NCI-H2227 (cell line): ENCODE measurements at regions not wholly inside any gene's neighbourhood (a gene's known extent, or its start where the extent isn't known, plus 50 kb on each side); places are given as distances from the start of the nearest gene placed in this dataset.

Experiments
- DNase-seq: peaks from one replicate; lab custom pipeline; 2025; ENCODE audit not compliant: unreplicated experiment; lab: John Stamatoyannopoulos, UW

- no peak for DNase-seq
Observed at GRCh38 chr20:22003680-22004079, 298.2 kb downstream of the PAX1 start.

GRCh38 chr20:22001886-22002285 lies 296.4 kb downstream of the PAX1 start:
- no peak for DNase-seq

DNA sequence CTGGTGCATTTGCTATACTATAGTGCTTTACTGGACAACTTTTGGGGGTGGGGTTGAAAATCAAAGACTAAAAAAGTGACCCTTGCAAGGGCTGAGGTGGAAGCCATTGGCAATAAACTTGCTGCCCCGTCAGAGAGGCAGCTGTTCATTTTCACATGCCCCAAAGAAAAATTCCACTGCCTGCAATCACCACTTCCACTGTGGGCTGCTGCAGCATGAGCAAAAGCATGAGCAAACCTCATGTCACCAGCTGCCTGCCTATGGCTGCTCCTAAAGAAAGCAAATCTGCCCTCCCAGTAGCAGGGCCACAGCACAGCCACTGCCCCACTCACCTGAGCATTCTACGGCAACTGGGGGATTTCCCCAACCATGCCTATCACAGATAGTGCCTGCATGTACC lies 290.0 kb downstream of the PAX1 start:
- no peak for DNase-seq

- no peak for DNase-seq
Observed at GRCh38 chr20:21994203-21994602, 288.7 kb downstream of the PAX1 start.

DNA sequence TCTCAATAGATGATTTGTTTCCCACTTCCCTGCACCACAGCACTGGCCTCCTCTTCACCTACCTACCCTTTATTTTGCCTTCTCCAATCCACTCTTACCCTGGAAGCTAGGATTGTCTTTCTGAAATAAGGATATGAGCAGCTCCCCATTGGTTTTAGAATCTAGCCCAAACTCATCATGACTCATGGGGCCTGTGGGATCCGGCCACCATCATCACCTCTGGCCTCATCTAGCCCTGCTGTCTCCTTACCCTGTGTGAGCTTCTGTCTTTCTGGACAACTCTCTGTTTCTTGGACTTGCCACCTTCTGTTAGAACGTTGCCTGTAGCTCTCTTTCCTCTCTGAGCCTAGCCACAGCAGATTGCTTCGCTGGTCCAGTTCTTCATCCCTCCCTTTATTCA lies 277.1 kb downstream of the PAX1 start:
- DNase-seq = no peak

DNA sequence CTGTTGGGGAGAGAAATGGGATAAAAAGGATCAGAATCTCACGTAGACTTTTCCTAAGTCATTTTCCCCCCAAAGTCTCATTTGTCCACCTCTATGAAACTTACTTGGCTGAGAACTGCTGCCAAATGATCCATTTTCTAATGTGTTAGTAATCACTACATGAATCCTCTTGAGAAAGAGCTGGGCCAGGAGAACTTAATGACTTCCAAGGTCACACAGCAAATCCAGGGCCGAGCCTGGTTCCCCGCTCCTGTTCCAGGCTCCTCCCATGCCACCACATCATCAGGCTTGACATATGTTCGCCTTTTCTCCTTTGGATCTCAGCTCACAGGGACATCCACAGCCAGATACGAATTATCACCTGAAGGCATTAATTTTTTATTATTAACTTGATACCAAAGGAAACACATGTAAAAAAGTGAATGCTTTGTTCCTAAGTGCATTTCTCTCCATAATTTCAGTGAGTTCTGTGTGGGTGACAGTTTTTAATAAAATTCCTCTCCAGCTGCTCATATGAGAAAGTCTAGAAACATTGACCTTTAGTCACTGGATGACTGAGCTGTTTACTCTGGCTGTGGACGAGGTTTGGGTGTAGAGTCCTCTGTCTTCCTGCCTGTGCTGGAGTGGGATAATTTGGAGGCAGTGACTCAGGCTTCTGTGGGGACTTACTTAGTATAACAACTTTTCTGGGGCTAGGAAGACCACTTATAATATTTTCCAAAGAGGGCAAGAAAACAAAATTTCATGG lies 276.3 kb downstream of the PAX1 start:
- no peak for DNase-seq

GRCh38 chr20:21981179-21981578 lies 275.7 kb downstream of the PAX1 start:
- DNase-seq = no peak

GRCh38 chr20:21971436-21971835 lies 266.0 kb downstream of the PAX1 start:
- no peak for DNase-seq

GRCh38 chr20:21968486-21968885 lies 263.0 kb downstream of the PAX1 start:
- no peak for DNase-seq

GRCh38 chr20:21967481-21967880 lies 262.0 kb downstream of the PAX1 start:
- no peak for DNase-seq

- no peak for DNase-seq
Observed at GRCh38 chr20:21956591-21956990, 251.1 kb downstream of the PAX1 start.

DNA sequence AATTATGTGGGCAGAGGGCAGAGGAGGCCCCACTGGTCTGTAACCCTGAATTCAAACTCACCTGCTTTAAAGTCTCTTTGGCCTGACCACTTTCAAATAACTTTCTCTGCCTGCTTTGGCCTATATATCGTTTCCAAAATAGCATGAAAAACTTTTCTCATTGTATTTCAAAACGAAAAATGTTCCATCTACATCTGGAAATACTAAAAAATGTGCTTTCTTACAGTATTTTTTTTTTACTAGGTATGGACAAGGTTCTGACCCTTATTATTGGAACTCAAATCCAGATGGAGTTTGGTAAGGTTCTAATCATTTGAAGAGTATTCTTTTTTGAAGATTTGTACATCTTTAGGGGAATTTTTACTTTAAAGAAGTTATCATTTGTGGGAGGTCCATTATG lies 241.9 kb downstream of the PAX1 start:
- DNase-seq = no peak

DNA sequence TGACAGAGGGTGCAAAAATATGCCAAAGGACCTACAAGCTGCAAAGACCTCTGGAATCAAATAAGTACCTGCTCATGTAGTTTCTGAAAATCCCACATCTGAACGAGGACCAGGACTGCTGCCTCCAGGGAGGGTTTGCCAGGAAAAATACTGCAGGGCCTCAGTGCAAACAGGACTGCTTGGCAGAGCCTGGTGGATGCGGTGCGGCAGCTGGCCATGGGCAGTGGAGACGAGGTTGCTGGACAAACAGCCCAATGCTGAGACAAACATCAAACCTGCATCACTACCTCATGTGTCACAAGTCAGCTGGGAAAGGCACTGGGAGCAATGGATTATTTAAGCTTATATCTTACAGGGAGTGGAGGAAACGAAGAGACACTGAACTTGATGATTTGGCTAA lies 238.8 kb downstream of the PAX1 start:
- no peak for DNase-seq

DNA sequence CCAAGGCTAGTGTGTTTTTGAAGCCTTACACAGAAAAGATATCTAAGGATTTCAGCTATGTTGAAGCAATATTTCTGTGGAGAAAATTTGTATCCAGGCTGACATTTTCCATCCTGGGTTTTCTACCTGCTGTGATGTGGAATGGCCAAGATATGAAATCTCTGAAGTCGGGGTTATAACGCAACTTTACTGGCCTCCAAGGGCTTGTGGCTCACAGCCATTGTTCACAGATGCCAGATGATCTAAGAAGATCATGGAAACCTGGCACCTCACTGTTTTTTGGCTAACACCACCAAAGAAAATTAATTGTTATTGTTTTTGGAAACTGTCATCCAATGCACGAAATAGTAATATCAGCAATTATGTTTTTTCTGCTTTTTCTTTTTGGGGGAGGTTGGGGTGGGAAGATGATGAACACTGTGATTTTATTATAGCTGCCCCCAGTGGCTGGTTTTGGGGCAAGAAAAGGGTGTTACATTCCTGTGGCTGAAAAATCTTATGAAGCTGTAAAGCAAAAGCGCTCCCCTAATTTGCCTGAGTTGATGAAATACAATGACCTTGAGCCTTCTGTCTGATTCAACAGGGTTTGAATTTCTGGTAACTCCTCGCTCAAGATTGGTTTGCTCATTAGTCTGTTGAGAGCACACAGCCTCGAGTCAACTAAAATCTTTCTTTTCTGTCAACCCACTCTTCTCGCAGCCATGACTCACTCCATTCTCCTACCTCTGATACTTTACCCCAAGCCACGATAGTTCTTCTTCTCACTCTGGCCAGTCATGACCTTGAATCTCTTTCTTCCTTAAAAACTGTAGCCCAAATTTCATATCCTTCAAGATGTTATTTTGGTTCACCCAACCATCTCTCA lies 236.7 kb downstream of the PAX1 start:
- DNase-seq = no peak

GRCh38 chr20:21936720-21937380 lies 231.4 kb downstream of the PAX1 start:
- DNase-seq = no peak

GRCh38 chr20:21936261-21936660 lies 230.8 kb downstream of the PAX1 start:
- DNase-seq = no peak

DNA sequence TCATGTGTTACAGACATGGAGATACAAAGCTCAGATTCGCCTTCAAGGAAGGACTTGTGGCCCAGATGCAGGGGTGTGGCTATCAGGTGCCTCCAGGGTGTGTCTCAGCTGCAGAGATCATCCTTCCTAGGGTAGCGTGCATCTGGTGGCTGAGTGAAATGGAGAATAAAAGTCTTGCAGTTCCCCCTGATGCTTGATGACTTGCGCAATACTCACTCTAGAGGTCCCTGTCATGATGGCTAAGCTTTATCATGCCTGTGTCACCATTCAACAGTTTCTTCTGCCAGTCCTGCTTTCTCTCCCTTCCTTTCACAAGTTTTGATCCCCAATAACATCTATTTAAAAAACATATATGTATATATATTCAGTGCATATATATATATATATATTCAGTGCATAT lies 228.1 kb downstream of the PAX1 start:
- no peak for DNase-seq

- no peak for DNase-seq
Observed at GRCh38 chr20:21921251-21921650, 215.8 kb downstream of the PAX1 start.

DNA sequence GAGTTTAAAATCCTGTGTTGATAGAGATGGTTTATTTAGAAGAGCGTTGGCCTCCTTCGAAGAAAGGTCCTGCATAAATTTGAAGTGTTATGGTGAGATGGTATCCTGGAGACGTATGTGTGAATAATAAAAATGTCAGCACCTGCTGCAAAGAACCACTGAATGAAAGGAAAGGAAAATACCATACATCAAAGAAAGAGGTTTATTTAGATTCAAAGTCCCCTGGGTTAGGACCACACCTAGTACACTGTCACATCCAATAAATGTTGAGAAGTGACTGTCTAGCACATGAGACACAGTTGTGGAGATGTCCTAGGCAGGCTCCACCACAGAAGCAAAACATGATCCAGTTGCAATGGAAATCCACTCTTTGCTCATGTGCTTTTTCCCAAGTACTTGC lies 214.7 kb downstream of the PAX1 start:
- DNase-seq = no peak

DNA sequence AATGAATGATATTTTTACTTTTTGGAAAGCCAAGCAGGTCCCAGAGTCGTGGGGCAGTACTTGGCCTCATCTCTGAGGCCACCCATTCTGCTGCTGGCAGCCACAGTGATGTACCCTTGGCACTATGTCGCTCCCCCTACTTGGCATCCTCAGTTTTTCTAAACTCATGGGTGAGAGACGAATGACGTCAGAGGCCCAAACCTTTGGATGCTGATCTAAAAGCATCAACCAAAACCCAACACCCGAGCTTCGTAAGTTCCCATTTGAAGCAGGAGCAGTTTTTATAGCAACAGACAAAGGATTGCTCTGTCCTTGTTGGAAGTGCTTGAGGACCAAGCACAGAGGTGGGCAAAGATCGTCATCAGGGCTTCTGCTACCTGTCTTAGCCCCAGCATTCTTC lies 212.9 kb downstream of the PAX1 start:
- DNase-seq = no peak

- DNase-seq = no peak
Observed at GRCh38 chr20:21902391-21902790, 196.9 kb downstream of the PAX1 start.
